Right lung (tissue), 2 donors: ENCODE measurements at regions not wholly inside any gene's neighbourhood (a gene's known extent, or its start where the extent isn't known, plus 50 kb on each side); places are given as distances from the start of the nearest gene placed in this dataset.
"Not testable (repeated sequence)": the region's sequence is repeated elsewhere in the genome, so short reads cannot be mapped to it uniquely, and the experiment has no call there.

Experiments
- DNase-seq, 2 donors: peaks; one replicate each; pipeline ENCODE4 v3.0.0-alpha.2; 2013

DNA sequence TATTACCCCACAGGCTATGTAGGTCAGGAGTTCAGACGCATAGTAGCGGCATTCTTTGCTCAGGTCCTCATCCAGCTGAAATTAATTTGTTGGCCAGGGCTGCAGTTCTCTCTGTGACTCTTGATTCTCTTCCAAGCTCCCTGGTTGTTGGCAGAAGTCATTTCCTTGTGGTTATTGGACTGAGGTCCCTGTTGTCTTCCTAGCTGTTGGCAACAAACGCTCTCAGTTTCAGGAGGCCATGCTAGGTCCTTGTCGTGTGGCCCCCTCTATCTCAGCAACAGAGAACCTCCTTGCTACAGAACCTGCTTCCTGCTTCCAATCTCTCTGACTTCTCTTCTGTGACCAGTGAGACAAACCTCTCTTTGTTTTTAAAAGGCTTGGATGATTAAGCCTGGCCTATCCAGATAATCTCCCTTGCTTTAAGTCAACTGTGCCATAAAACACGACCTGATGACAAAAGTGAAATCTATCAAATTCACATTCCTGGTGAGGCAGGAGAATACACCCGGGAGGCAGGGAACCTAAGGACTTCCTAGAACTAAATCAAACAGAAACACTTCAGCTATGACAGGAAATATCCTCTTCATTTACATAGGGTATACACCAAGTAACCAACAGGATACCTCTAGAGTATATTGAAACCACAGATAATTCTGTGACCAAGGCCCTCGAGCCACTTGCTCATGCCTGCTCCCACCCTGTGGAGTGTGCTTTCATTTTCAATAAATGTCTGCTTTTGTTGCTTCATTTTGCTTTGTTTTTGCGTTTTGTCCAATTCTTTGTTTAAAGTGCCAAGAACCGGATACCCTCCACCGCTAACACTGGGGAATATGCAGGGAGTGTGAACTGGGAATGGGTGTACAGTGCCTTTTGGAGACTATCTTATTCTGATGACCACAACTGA lies 196.0 kb downstream of the BTBD3 start:
- DNase-seq: peak in 1 of 2 donors; percentile 7

GRCh38 chr20:12129114-12129513 lies 211.4 kb downstream of the BTBD3 start:
- not testable (repeated sequence) for DNase-seq

DNA sequence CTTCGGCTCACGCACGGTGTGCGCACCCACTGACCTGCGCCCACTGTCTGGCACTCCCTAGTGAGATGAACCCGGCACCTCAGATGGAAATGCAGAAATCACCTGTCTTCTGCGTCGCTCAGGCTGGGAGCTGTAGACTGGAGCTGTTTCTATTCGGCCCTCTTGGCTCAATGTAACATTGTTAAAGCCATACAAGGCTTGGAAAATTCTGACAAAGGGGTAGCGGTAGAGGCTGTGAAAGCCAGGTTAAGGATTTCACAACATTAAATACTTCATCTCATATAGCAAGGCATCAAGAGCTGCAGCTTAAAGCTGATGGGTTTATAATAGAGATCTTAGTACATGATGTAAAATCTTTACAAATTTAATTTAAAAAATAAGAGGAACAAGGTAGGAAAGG lies 211.8 kb downstream of the BTBD3 start:
- not testable (repeated sequence) for DNase-seq

DNA sequence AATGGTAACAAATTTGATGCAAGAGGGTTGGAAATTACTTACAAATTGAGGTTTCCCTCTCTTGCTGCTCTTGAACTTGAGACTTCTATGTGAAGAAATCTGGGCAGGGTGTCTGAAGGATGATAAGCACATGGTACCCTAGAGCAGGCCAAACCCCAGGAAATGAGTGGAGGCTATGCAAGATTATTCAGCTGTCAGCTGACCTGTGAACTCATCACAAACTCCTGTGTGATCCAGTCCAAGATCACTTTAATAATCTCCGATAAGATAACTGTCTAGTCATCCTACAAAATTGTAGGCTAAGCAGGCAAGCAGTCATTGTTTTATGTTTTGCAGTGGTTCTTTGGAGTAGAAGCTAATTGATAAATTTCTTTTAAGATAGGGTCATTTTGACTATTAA lies 213.1 kb downstream of the BTBD3 start:
- no peak for DNase-seq

DNA sequence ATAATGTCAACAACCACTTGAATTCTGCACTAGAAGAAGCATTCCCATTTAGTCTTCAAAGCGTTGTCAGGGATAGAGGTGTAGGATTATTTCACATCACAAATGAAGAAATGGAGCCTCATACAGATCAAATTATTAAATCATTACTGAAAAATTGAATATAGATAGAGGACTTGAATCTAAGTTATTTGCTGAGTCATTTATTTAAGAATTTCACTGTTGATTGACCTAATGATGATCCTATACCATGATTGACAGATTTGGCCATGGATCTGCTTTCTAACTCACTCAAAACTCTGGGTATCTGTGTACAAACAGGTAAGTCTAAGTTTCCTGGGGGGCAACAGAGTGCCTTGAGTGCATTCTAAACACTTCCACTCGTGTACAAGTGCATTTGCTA lies 215.9 kb downstream of the BTBD3 start:
- no peak for DNase-seq

GRCh38 chr20:12145951-12146350 lies 228.3 kb downstream of the BTBD3 start:
- not testable (repeated sequence) for DNase-seq

- DNase-seq: no peak
Measured at GRCh38 chr20:12152996-12153395, 235.3 kb downstream of the BTBD3 start.

GRCh38 chr20:12153628-12154027 lies 235.9 kb downstream of the BTBD3 start:
- no peak for DNase-seq

DNA sequence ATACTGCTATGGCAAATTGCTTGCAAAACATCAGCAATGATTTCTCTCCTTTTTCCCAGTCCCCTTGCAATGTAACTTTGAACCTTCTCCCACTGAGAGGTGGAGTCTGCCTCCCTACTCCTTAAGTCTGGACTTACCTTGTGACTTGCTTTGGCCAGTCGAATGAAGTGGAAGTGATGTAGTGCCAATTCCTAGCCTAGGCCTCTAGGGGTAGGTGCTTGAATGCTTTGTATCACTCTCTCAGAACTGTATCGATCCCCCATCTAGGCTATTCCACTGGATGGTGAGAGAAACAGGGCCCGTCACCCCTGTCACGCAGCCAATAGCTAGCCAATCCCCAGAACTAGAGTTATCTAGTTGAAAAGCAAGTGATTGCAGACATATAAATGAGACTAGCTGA lies 238.6 kb downstream of the BTBD3 start:
- DNase-seq: no peak

DNA sequence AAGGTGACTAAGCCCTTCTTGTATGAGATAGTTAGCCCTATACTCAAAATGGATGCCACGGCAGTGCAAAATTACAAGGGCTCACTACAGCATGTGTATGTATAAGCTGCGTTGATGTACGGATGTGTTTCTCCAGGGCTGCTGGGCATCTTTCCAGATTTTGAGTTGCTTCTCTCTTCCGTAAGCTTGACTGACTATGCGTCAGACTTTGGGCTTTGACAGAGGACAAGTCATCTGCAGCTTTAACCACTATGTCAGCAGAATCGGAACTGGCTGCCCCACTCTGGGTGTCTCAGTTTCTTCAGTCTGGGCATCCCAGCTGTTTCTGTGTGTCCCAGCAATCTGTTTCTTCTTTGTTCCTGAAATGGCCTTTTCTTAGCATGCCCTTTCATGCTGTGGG lies 241.6 kb downstream of the BTBD3 start:
- no peak for DNase-seq

- no peak for DNase-seq
Measured at GRCh38 chr20:12161734-12162133, 244.0 kb downstream of the BTBD3 start.

DNA sequence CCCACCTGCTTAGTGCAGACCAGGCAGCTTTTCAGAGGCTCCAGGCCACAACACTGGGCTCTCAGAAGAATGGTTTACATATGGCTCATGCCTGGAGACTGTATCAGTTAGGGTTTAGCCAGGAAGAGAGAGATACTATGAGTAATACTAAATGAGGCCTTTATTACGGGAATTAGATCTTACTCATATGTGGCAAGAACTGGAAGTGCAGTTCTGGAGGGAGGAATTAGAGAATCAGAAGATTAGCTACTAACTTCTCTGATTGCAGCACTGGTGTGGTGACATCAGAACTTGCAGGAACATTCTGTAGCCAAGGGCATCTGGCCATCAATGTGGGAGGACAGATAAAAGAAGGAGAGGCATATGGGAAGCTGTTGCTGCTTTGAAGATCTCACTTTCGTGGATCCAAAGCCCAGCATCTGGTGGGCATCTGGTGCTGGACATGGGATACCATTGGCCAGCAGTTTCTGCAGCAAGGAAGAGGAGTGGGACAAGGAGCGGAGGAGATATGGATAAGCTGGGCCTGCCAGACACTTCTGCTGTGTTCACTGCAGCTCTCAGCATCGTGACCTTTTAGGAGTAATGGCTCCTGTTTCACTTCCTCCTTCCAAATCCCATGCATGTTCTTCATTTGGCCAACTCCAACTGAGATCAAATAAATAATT lies 248.5 kb downstream of the BTBD3 start:
- DNase-seq: no peak

- no peak for DNase-seq
Measured at GRCh38 chr20:12170406-12170805, 252.7 kb downstream of the BTBD3 start.

DNA sequence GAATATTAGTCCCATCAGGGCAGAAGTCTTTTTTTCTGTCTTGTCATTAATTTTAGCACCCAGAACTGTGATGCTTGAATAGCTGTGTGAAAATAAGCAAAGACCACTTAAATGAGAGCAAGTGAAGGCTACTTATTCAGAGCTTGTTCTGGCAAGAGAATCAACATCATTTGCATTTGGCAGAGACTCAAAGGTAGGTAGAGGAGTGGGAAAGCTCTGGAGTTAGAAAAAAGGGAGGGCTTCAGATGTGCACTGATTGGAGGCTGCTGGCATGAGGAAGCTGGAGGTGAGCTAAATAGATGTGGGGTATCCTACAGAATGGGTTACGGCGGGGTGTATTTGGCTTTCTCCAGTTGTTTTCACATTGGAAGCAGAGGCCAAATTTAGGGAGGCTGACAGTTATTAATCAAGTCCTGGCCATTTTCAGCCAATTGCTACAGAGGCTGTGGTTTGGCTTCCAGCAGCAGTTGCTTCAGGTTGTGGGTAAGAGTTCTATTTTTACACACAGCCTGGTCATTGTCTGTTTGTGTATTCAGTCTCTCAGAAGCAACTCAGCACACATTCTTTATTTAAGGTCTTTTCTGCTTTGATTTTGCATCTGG lies 254.3 kb downstream of the BTBD3 start:
- no peak for DNase-seq

DNA sequence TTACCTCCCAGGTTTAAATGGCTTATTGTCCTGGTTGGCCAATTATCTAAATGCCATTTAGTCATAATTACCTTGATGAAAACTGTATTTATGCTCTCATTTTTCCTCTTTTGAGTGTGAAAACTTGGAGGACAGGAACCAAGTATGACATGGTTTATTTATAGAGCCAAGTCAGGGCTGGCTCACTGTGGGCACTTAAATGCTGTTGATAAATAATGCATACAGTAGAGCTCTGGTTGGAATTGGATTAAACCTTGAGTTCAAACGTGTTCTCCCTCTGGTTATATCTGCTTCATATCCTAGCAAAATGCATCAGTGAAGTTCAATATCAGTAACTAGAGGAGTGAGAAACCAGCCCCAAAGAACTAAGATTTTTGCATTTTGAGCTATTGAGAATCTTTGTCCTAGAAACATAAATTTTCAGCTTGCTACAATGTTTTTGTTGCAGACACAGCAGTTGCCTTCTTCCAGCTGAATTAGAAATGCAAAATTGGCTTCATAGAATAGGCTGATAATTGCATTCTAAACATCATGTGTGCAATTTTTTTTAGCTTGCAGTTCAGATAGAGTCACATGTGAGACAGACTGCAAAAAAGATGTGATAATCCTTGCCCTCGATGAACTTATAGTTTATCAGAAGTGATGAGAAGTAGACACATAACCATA lies 255.8 kb downstream of the BTBD3 start:
- DNase-seq: no peak

DNA sequence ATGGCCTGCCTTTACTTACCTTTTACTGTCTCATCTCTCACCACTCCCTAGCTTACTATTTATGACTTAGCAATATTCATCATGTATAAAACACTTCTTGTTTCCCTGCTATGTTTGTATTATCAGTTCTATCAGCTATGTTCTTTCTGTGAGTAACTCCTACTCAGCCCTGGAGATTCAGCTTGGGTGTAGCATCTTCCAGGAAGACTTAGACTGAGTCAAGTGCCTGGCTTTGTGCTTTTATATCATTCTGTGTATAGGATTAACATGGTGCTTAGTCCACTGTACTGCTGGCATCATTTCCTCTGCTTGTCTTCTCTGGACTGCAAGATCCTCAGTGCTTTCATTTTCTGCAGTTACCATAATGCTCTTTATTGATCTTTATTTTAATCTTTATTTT lies 257.8 kb downstream of the BTBD3 start:
- no peak for DNase-seq

DNA sequence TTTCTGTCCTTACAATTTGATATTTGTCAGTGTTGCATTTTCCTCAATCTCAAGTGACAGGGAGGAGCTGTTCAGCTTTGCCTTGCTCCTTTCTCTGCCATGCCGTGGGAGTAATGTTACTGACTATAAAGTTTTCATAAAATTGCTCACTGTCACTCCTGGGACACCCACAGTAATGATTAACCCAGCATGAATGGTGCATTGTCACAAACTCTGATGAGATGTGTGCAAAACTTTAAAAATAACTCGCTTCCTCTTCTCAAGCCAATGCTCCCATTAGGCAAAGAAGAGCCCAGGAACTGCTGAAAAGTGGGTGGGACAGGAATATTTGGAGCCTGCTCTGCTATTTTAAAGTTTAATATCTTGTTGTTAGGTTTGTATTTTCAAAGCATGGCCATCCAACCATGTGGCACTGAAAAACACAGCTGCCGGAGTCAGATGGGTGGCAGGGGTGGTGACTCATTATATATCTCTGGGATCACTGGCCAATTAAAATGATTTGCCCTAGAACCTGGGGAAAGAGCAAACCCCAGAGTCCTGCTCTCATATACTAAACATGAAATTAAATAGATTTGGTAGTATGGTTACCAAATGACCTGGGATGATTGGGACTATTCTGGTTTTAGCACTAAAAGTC lies 260.1 kb downstream of the BTBD3 start:
- DNase-seq: no peak

DNA sequence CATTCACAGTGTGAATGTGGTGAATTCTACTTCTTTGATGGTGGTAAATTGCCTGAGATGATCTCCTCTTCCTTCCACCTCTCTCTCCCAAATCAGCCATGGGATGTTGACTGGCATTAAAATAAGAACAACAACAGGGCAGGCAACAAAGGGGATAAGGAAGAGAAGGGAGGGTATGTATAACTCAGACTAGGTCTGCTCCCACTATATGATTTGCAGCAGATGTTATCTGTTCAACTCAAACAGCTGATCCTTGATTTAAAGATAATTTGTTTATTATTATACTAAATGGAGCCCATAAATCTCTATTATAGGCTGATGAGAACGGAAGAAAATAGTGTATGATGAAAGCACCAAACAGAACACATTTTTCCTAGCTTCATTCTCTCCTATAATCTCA lies 262.0 kb downstream of the BTBD3 start:
- no peak for DNase-seq

DNA sequence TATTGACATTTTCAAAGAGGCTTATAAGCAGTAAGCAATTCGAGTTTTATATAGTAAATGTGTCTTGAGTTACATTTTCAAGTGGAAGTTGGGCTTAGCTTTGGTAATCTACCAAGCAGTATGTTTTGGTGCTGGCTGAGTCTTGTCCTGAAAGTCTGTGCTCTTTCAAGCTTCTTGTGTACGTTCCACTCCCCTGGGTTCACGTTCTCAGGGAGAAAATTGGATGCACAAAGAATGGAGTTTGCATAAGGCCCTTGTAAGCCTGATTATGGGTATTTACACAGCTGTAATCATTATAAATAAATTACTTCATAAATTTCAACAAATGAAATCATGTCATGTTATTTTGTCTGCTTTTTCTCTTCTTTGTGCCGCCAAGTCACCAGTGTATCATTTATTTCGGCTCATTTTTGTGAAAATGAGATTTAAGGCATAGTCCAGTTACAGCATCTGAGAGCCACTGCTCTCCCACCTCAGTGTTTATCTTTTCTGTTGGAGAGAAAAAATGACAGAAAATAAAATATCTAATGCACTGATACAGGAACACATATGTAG lies 262.5 kb downstream of the BTBD3 start:
- no peak for DNase-seq

GRCh38 chr20:12198281-12198680 lies 280.6 kb downstream of the BTBD3 start:
- no peak for DNase-seq

- no peak for DNase-seq
Measured at GRCh38 chr20:12199703-12200102, 282.0 kb downstream of the BTBD3 start.
